Stimulated activated CD4-positive, alpha-beta T cell treated with anti-CD3 and anti-CD28 coated beads, Interleukin-4, amount 100 ng/mL, for 1 hour (primary cell): ENCODE measurements at regions not wholly inside any gene's neighbourhood (a gene's known extent, or its start where the extent isn't known, plus 50 kb on each side); places are given as distances from the start of the nearest gene placed in this dataset.

ENCODE experiments used
- DNase-seq: peaks from one replicate; pipeline ENCODE4 v3.0.0-alpha.2; 2020

GRCh38 chr14:49527221-49527620, 59.0 kb downstream of the RPS29 start:
- no peak for DNase-seq

DNA sequence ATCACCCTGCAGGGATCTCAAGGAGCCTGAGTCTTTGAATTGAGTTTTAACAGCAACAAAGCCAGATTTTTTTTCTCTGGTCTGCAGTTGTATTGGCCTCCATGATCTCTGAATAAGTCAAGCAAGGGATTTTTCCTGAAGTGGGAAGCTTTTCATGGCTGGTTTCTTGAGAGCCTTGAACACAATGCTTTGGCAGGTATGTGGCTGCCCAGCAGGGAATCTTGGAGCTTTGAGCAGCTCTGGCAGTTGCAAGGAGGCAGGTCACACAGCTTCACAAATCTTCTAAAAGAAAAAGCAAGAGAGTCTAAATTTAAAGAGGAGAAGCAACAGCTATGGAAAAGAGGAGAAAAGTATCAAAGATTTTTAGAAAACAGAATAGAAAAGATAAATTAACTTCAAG, 60.1 kb downstream of the RPS29 start:
- DNase-seq = no peak

GRCh38 chr14:49516286-49516685, 69.9 kb downstream of the RPS29 start:
- no peak for DNase-seq

DNA sequence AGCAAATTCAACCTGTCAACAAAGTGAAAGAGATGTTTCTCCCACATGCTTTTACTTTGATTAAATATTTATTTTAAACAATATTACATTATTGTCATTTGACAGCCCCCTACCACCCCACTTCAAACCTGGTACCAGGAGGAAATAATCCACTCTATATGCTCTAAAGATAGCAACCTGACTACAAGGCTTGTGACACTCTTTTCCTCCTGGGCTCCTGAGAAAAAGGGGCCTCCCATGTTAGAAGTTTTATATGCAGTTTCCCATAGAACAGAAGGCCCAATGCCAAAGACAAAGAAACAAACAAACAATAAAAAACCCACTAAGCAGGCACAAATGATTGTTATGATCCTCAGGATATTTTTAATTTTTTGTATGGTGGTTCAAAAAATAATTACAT, 73.6 kb downstream of the RPS29 start:
- no peak for DNase-seq

GRCh38 chr14:49512147-49512551, 74.0 kb downstream of the RPS29 start:
- DNase-seq = no peak

- no peak for DNase-seq
Measured at GRCh38 chr14:49508124-49508523, 78.1 kb downstream of the RPS29 start.

- DNase-seq = no peak
Measured at GRCh38 chr14:49506650-49507049, 79.5 kb downstream of the RPS29 start.

DNA sequence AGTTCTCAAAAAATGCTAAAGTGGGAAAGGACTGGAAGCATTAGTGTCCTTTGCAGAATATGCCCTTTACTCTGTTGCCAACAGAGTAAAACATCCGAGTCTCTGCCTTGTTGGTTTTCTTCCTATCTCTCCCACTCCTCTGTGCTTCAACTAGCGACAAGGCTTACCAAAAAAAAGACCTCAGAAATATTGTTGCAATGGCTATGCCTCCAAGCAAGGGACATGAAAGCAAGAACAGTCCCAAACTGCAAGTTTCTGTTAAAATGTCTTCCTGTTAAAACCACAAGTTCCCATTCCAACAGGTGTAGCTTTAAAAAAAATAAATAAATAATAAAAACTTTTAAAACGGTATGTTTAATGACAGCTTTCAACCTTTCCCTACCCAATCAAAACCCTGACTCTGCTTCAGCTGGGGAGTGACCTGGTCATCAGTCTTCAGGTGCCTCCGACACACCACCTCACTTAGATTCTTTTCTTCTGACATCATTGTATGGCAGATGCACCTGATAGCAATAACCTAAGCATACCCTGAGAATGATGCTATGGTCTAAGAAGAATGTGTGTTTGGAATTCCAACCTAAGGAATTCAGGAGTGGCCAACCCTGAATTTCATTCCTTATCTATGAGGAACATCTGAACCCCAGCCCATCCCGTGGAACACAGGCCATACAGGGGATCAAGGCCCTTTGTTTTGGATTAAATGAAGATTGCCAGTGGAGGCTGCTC, 81.0 kb downstream of the RPS29 start:
- DNase-seq = no peak

- no peak for DNase-seq
Measured at GRCh38 chr14:49497725-49498348, 88.3 kb downstream of the RPS29 start.

DNA sequence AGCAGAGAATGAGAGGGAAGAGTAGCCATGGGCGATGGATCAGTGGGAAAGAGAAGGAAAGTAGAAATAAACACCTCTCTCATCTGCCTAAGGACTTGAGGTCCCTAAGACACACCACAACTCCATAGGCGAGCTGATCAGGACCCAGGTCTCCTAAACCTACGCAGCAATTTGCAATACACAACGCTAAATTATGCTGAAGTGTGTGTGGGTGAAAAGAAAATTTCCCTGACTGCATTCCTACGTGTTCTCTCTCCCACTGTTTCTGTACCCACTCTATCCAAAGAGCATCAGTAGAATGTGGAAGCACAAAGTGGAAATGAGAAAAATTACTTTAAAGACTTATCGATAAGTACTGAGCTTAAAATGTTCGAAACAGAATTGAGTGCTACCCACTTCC, 88.9 kb downstream of the RPS29 start:
- no peak for DNase-seq

GRCh38 chr14:49494836-49495235, 91.3 kb downstream of the RPS29 start:
- no peak for DNase-seq

GRCh38 chr14:49493557-49493956, 92.6 kb downstream of the RPS29 start:
- DNase-seq = no peak

DNA sequence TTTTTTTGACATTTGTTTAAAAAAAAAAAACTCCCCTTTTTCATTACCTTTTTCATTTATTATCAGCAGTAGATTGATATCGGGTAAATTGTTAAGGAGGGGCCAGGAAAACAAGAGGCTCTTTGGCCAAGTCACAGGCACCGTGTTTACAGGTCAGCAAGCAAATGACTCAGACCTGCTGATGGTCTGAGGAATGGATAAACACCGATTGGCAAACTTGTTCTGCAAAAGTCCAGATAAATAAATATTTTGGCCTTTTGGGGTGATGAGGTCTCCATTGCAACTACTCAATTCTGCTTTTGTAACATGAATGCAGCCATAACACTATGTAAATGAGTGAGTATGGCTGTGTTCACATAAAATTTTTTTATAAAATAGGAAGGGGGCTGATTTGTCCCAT, 94.0 kb downstream of the RPS29 start:
- no peak for DNase-seq

GRCh38 chr14:49489341-49489740, 96.8 kb downstream of the RPS29 start:
- DNase-seq = no peak

DNA sequence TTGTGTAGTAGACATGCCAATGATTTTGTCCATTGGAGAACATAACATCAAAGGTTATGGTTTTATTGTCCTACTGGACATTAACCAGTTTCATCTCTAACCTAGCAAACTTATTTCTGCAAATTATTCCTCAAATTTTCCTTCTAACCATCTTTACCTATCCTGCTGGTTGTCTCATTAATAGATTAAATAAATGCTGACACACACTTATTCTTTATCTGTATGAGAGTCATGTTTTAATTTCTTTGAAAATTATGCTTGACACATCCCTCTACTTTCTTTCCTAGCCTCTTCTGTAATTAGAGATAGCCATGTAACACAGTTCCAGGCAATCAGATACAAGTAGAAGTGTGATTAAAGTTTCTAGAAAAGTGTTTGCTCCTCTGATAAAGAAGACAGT, 98.9 kb downstream of the RPS29 start:
- DNase-seq = no peak

GRCh38 chr14:49485290-49485689, 100.9 kb downstream of the RPS29 start:
- DNase-seq = no peak

DNA sequence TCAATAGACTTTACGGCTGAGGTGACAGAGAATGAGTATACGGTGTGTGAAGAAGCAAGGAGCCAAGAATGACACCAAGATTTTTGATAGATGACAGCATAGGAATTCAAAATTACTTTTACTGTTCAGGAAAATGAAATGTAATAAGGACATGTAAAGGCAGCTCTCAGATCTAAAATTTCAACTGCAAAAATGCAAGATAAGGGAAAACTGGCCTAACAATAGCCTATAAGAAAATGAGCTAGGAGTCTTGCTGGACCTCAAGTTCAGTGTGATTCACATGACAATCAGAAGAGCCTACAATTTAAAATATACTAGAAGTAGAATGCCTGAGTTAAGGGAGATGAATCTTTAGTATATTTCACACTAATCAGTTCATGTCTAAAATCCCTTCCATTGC, 102.0 kb downstream of the RPS29 start:
- no peak for DNase-seq

DNA sequence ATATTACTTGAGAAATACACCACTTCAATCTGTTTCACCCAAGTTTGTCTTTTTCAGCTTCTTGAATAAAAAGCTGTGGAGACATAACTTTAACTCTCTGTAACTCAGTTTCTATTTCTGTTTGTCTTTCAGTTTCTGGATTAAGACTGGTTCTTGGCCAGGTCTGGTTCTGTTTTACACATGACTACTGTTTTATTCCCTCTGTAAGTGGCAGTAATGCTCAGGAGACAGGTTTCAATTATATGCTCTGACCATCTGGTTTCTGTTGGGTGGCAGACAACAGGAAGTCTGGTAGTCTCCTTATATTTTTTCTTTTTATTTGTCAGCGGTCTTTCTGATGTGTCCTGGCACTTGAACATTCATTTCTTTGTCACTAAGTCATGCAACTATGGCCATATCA, 102.9 kb downstream of the RPS29 start:
- no peak for DNase-seq

DNA sequence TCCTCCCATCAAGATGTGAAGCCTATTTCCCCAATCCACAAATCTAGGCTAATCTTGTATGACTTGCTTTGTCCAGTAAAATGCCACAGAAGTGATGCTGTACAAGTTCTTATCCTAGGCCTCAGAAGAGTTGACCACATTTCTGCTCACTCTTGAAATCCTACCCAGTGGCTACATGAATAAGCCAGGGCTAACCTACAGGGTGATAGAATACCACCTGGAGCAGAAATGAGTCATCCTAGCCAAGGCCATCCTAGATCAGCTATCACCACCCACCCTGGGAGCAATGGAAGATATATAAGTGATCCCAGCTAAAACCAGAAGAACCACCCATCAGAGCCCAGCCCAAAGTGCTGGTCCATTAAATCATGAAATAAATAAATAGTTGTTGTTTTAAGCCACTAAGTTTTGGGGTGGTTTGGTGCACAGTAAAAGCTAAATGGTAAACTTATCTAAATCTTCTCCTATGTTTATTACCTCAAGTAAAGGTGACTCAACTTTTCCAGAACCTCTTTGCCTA, 105.1 kb downstream of the RPS29 start:
- DNase-seq = no peak

- DNase-seq = no peak
Measured at GRCh38 chr14:49480053-49480760, 106.0 kb downstream of the RPS29 start.

DNA sequence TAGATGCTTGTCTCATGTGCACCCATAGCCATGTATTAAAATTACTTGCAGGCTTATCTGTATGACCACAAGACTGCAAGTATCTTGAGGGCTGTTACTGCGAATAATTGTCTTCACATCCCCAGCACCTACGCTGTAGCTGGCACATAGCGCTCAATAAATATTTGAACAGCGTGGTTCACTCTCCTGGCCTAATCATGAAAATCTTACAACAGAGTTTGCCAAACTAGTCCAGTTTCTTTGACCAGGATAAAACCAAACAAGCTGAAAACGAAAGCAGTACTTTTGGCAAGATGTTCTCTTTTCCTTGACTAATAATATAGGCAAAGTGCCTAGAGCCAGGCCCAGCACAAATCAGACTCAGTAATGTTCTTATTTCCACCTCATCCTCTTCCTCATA, 106.7 kb downstream of the RPS29 start:
- DNase-seq = no peak

- DNase-seq = no peak
Measured at GRCh38 chr14:49478784-49479183, 107.4 kb downstream of the RPS29 start.

GRCh38 chr14:49467091-49467490, 119.1 kb downstream of the RPS29 start:
- DNase-seq = no peak

- no peak for DNase-seq
Measured at GRCh38 chr14:49464885-49465284, 121.3 kb downstream of the RPS29 start.
